ENCODE measurements at regions not wholly inside any gene's neighbourhood (a gene's known extent, or its start where the extent isn't known, plus 50 kb on each side); places are given as distances from the start of the nearest gene placed in this dataset.

DNA sequence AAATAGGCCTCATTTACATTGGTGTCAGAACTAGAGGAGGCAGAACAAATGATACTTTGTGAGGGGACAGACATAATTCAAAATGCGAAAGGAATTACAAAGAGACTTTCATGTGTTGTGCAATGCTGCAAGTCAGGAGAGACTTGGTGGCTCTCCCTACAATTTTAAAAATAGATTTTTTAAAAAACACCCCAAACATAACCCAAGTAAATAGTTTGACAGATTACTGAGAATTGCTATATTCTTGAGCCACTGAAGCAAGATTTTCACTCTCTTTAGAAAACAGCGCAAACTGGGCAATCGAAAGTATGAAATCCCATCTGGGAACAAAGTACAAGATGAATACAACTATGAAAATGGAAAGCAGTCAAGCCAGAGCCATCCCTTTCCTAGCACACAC lies 126.3 kb upstream of the NPY start:
- TF ChIP-seq, protein P1, sequence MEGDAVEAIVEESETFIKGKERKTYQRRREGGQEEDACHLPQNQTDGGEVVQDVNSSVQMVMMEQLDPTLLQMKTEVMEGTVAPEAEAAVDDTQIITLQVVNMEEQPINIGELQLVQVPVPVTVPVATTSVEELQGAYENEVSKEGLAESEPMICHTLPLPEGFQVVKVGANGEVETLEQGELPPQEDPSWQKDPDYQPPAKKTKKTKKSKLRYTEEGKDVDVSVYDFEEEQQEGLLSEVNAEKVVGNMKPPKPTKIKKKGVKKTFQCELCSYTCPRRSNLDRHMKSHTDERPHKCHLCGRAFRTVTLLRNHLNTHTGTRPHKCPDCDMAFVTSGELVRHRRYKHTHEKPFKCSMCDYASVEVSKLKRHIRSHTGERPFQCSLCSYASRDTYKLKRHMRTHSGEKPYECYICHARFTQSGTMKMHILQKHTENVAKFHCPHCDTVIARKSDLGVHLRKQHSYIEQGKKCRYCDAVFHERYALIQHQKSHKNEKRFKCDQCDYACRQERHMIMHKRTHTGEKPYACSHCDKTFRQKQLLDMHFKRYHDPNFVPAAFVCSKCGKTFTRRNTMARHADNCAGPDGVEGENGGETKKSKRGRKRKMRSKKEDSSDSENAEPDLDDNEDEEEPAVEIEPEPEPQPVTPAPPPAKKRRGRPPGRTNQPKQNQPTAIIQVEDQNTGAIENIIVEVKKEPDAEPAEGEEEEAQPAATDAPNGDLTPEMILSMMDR (IDR thresholded peaks at IDR 0.05; ENCODE audit: poor library complexity, severe bottlenecking): no peak
- TF ChIP-seq MXI1 (conservative IDR thresholded peaks at IDR 0.05; ENCODE audit: poor library complexity, severe bottlenecking) (no peak), TAF1 (IDR thresholded peaks at IDR 0.05; ENCODE audit: low read depth) (no peak), POLR2AphosphoS5 (IDR thresholded peaks at IDR 0.05) (no peak)
